ENCODE measurements at regions not wholly inside any gene's neighbourhood (a gene's known extent, or its start where the extent isn't known, plus 50 kb on each side); places are given as distances from the start of the nearest gene placed in this dataset.

GRCh38 chr5:155935723-155936122 lies 391.2 kb upstream of the SGCD start:
- no peaks in the 10 kb centered on the region for H3K4me1 ChIP-seq
- WGBS, 2 donors, result 83 to 94% methylated on average over 2 to 3 of the region's 6 CpGs
- H3K27me3 ChIP-seq, result no peaks in the 10 kb centered on the region
- TF ChIP-seq CTCF (IDR thresholded peaks at IDR 0.05), result no peak
- no peak for TF ChIP-seq POLR2AphosphoS5 (IDR thresholded peaks at IDR 0.05)
- TF ChIP-seq EP300 (IDR thresholded peaks at IDR 0.05), result no peak
- TF ChIP-seq POLR2A (IDR thresholded peaks at IDR 0.05), result no peak
- H3K4me3 ChIP-seq, result no peak overlapping the region
- DNase-seq, result peak in 1 of 2 donors; percentile 45
- H3K9me3 ChIP-seq, result no peaks in the 10 kb centered on the region
- H3K36me3 ChIP-seq, result no peaks in the 10 kb centered on the region
- no peak overlapping the region for H3K27ac ChIP-seq
- ATAC-seq (ENCODE audit: low FRiP score in 2 of 2), result peak in 1 of 2 donors; percentile 27

GRCh38 chr5:155936520-155937406 lies 390.2 kb upstream of the SGCD start:
- TF ChIP-seq CTCF (IDR thresholded peaks at IDR 0.05), result no peak
- Histone ChIP-seq H3K27me3 (no peaks in the 10 kb centered on the region), H3K4me3 (no peak overlapping the region), H3K36me3 (no peaks in the 10 kb centered on the region), H3K4me1 (no peaks in the 10 kb centered on the region), H3K9me3 (no peaks in the 10 kb centered on the region), H3K27ac (no peak overlapping the region)
- WGBS, 2 donors, result 83 to 94% methylated on average over 4 to 20 of the region's 20 CpGs
- ATAC-seq (ENCODE audit: low FRiP score in 2 of 2), result peak; percentile 33 to 49
- DNase-seq, result peak in 1 of 2 donors; percentile 64

- no peak for ATAC-seq (ENCODE audit: low FRiP score in 2 of 2)
- 60 to 64% methylated on average over 2 of the region's 2 CpGs for WGBS, 2 donors
- Histone ChIP-seq H3K27ac (no peak overlapping the region), H3K4me1 (no peaks in the 10 kb centered on the region), H3K4me3 (no peak overlapping the region), H3K36me3 (no peaks in the 10 kb centered on the region), H3K27me3 (no peaks in the 10 kb centered on the region), H3K9me3 (no peaks in the 10 kb centered on the region)
- TF ChIP-seq POLR2AphosphoS5 (IDR thresholded peaks at IDR 0.05), result no peak
- no peak for TF ChIP-seq POLR2A (IDR thresholded peaks at IDR 0.05)
- TF ChIP-seq EP300 (IDR thresholded peaks at IDR 0.05), result no peak
- TF ChIP-seq CTCF (IDR thresholded peaks at IDR 0.05), result no peak
- DNase-seq, result no peak
Observed at GRCh38 chr5:155938051-155938450, 388.9 kb upstream of the SGCD start.

- Histone ChIP-seq H3K27ac (no peak overlapping the region), H3K4me1 (no peaks in the 10 kb centered on the region), H3K4me3 (no peak overlapping the region), H3K9me3 (no peaks in the 10 kb centered on the region), H3K27me3 (no peaks in the 10 kb centered on the region), H3K36me3 (no peaks in the 10 kb centered on the region)
- DNase-seq, result no peak
- no peak for ATAC-seq (ENCODE audit: low FRiP score in 2 of 2)
- no peak for TF ChIP-seq POLR2AphosphoS5 (IDR thresholded peaks at IDR 0.05)
- TF ChIP-seq CTCF (IDR thresholded peaks at IDR 0.05), result no peak
- no peak for TF ChIP-seq EP300 (IDR thresholded peaks at IDR 0.05)
- TF ChIP-seq POLR2A (IDR thresholded peaks at IDR 0.05), result no peak
Observed at GRCh38 chr5:155941340-155941739, 385.6 kb upstream of the SGCD start.
